NOMO-1 (cell line): ENCODE measurements at regions not wholly inside any gene's neighbourhood (a gene's known extent, or its start where the extent isn't known, plus 50 kb on each side); places are given as distances from the start of the nearest gene placed in this dataset.

Source experiments
- DNase-seq, 2 experiments: peaks; one replicate each; lab custom pipeline; 2025; ENCODE audit not compliant: unreplicated experiment in 2 of 2; lab: John Stamatoyannopoulos, UW

DNA sequence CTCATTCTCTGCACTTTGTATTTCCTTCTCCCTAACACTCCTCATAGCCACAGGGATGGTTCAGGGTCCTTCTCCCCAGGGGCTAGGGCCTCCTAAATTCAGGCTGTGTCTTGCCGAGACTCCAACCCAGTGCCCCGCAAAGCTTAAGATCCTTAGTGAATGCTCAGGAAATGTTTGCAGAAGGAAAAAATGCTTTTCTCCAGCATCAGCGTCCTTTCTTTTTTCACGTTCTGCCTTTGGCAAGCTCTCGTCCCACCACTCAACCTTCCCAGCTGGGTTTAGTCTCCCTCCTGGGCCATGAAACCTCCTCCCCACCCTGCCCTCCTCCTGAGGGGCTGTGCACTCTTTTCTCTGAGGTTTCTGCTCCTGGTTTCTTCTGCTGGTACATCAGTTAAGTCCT is 503.8 kb upstream of the B3GAT1 start:
- DNase-seq = no peak

GRCh38 chr11:134915212-134915611 is 503.2 kb upstream of the B3GAT1 start:
- no peak for DNase-seq

DNA sequence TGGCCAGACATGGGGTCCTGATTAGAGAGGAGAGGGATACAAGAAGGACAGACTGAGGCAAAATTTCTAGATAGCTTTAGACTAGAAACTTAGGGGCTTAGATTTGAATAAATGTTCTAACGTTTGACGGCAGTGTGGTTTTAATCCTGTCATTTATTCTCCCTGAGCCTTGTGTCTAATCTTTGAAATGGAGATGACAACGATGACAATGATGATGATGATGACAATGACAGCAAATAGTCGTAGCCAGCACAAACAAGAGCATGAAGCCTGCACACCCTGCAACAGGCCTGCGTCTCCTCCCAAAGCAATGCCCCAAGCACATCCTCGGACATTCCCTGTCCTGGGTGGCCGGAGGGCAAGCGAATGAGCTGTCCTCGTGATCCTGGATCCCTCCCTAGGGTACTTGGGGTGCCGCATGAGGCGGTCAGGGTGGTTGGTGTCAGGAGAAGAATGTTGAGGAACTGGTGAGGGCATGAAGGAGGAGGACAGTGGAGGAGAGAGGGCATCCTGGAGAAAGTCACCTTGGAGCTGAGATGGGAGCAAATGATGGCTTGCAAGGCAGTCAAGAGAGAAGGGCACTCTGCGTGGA is 502.1 kb upstream of the B3GAT1 start:
- DNase-seq = no peak

GRCh38 chr11:134913391-134913790 is 501.3 kb upstream of the B3GAT1 start:
- DNase-seq = no peak

GRCh38 chr11:134911514-134912180 is 499.6 kb upstream of the B3GAT1 start:
- DNase-seq = no peak

DNA sequence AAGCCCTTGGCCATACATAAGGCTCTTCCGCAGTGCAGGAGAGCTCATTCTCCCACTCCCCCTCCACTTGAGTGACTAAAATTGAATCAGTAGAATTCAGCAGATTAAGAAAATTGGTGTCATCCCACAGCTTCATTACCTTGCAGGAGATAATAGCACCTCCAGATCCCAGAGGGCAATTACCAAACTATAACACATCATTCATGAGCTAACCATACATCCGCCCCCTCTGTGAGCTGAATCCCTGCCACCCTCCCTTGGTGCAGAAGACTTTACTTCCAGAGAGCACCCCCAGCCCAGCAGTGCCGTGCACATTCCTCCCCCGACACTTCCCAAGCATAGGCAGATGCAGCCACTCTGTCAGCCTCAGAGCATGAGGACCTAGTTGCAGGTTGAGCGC is 496.5 kb upstream of the B3GAT1 start:
- DNase-seq = no peak

DNA sequence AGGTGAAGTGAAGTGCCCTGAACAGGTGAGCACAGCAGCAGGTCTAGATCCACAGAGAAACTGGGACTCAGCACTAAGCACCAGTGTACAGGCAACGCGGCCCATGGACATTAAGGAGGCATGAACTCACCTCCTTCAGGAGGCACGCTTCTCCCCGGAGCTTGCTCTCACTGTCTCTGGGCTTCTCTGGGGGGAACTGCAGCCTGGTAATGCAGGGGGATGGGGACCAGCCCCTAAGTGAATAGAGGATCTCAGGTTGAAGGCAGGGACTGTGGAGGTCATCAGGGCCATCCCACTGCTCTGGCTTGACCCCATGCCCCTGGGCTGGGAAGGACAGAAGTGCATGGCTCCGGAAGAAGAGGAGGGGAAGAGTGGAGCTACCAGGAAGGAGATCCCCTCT is 495.6 kb upstream of the B3GAT1 start:
- DNase-seq = no peak

- no peak for DNase-seq
Observed at GRCh38 chr11:134906356-134906955, 494.4 kb upstream of the B3GAT1 start.

DNA sequence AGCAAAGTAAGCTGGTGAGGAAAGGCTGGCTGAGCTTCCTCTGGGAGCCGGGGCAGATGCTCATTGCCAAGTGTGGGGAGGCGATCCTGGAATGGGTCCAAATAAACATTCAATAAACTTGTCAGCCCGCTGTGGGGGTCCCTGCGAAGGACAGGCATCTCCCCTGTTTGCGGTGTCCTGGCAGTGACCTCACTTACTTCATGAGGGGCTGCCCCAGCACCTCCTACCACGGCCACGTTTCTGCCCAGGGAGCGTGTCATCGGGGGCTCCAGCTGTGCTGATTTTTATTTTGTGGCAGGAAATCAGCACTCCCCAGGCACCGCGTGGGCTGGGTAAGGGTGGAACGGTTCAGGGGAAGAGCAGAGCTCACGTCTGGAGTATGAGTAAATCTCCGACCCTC is 493.9 kb upstream of the B3GAT1 start:
- DNase-seq = no peak

GRCh38 chr11:134905517-134905916 is 493.5 kb upstream of the B3GAT1 start:
- DNase-seq = no peak

DNA sequence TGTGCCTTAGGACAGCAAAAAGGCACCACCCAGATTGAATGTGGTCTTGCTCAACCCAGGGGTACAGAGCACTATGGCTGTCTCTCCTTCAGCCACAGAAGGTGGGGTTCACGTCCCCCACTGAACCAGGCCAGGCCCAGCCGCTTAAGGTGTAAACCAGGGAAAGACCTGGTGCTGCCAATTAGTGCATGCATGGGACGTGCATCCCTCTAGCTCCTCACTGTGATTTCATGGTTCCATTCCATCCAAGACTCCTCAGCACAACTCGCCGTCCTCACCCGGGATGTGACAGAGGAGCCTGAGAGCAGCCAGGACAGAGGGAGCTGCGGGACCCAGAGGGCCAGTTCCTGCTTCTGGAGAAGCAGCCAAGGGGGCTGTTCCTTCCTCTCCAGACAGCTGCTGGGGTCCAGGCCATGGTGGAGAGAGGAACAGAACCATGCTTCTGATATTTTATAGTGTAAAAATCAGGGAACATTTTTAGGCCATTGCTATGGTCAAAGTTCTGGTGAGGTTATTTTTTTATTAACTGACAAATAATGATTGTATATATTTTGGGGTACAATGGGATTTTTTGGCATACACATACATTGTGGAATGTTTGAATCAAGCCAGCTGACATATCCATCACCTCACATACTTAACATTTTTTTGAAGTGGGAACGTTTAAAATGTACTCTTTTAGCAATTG is 492.2 kb upstream of the B3GAT1 start:
- no peak for DNase-seq

GRCh38 chr11:134901955-134902918 is 490.2 kb upstream of the B3GAT1 start:
- no peak for DNase-seq

DNA sequence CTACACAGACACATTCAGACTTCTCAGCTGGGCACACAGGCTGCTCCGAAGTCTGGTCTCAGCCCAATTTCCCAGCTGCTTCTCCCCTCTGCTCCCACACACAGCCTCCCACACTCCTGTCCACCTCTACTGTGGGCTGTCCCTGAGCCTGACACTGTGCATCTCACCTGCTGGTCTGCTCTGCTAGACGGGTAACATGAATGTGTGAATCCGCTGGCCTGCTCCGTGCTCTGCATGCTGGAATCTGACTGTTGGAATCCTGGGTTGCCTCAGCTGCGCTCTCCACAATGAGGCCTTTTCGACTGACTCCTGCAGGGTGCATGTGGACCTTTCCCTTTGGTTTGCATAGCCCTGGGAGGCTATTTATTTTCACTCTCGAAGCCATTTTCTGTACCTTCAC is 489.5 kb upstream of the B3GAT1 start:
- DNase-seq = no peak

DNA sequence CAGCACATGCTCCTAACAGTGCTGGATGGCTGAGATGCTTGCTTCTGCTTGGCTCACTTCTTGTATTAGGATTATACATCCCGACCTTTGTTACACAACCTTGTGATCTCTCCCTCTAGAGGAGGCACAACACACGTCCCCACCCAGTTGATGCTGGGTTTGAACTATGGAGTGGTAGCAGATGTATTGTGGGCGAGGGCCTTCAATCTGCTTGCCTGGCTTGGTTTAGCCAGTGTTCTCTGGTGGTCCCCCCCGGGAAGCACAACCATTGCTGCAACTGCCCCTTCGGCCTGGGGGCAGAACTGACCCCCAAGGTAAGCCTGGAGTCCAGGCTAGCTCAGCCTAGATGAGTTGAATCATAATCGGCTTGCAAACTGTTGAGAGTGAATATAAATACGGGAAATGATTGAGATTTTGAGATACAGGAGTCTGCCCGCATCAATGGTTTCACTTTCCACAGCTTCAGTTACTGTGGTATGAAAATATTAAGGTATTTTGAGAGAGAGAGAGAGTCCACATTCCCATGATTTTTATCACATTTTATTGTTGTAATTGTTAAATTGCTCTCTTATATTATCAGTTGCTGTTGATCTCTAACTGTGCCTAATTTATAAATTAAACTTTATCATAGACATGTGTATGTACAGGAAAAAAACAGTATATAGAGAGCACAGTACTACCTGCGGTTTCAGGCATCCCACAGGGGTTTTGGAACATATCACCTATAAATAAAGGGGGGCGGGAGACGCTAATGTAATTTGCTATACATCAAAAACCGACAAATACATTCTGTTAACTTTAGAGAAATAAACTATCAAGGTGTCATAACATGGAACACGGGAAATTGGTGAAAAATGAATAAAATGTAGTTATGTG is 482.0 kb upstream of the B3GAT1 start:
- no peak for DNase-seq

DNA sequence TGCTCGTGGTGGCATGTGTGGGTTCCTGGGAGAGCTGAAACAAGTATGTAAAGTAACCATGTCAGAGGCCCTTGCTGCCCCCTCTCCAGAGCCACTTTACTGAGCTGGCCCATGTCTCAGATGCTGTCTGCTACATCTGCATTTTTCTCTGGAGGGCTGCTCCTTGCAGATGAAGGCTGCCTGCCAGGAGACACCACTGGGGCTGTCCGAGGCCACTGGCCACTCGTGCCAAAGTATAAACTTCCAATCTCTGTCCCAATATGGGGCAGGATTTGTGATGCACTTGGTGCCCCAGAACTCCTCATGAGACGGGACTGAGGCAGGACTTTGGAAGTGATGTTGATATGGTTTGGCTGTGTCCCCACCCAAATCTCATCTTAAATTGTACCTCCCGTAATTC is 478.4 kb upstream of the B3GAT1 start:
- no peak for DNase-seq

DNA sequence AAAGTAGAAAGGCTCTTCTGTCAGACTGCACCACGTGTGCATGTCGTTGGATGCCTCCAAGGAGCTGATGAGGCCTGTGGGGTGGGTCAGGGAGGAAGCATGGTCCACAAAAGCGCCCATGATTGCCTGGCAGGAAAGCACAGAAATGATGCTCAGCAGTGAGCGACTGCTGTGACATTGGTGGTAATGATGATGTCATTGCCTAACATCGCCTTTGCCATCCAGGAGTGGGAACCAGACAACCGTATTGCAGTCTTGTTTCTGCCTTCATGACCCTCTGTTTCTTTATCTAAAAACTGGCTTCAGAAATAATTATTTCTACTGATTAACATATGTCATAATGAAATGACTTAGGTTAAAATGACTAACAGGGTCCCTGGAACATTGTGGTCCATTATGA is 477.8 kb upstream of the B3GAT1 start:
- no peak for DNase-seq

GRCh38 chr11:134888821-134889220 is 476.8 kb upstream of the B3GAT1 start:
- no peak for DNase-seq

- DNase-seq = no peak
Observed at GRCh38 chr11:134887896-134888295, 475.9 kb upstream of the B3GAT1 start.

DNA sequence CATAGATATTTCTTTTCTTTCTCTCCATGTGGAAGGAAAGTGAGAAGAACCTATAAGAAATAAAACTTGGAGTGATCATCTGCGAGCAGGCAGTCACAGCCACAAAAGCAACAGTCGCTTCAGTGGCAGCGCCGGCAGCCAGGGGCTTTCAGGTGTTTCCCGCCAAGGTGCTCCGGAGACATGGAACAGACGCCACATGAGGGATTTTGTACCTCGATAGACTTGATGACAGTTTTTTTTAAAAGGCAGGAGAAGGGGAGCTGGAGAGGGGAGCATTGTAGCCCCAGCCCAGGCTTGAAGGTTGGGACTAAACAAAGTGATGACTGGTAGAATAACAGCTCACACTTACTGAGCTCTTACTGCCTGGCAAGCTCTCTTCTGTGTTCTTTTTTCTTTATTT is 471.4 kb upstream of the B3GAT1 start:
- DNase-seq = no peak
